ENCODE measurements at regions not wholly inside any gene's neighbourhood (a gene's known extent, or its start where the extent isn't known, plus 50 kb on each side); places are given as distances from the start of the nearest gene placed in this dataset.
A peak's percentile ranks its signal among the peaks of the same experiment; 100 is the strongest.
"Not testable (repeated sequence)": the region's sequence is repeated elsewhere in the genome, so short reads cannot be mapped to it uniquely, and the experiment has no call there.

DNA sequence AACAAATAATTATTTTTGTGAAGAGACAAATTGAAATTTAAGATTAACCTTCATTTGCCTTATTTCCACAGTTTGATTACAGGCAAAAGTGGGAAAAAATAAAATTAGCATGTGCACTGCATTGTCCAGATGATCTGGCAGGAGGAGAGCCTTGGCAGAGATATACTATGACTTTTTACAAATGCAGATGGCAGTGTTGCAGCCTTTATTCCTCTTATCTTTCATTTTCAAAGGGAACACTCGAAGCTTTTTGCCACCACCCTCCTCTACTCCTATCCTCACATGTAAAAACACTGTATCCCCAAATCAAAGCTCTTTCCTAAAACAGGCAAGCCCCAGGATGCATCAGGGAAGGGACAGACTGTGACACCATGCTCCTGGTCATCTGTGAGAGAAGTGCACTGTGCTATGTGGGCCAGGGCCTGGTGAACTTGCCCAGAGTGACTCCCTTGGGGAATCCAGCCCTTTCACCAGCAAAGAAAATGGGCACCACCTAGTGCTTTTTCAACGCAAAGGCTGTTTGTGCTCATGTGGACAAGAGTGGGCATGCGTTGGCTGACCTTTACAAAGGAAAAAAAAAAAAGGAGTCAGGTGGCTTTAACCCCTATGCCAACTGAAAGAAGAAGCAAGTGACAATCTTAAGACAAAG, 74.7 kb upstream of the ETAA1 start:
- peak; percentile 34 to 79 for DNase-seq
- peak overlapping the region in 1 of 2 donors; percentile 26 for H3K27ac ChIP-seq

DNA sequence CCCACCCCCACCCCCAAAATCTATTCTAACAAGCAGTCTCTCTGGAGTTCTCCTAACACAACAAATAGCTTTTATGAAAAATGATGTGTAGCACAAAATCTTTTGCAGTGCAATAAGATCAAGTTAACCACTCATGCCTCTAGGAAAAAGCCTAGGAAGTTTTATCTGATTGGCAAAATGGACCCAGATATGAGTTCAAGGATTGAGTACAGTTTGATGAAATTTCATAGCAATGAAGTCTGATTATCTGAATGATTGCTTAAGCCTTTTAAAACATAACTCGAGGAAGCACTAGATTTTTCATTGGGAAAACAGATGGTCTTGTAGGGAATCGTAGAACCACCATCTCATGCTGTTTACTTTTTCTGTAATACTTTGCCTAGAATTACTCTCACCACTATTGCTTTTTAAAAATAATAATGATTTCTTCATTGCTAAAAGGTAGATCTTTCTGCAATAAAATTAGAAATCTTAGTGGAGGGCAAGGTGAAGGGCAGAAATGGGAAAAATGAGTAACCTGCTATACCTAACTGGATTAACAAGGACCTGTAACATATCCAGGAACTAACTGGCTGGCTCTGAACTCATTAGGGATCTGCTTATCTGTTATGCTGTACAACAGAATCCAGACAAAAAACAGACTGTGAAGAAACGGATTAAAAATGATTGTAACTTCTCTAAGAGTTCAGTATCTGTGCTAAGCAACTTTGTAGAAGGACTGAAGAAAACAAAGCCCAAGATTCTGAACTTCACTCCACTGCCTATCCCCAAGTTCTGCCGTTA, 73.7 kb upstream of the ETAA1 start:
- Histone ChIP-seq H3K36me3 (no peaks in the 10 kb centered on the region), H3K4me1 (peaks cover 0 to 19% (median 7%) of the 10 kb centered on the region in 4 donors), H3K27me3 (no peaks in the 10 kb centered on the region), H3K27ac (no peak overlapping the region), H3K9me3 (no peaks in the 10 kb centered on the region), H3K4me3 (no peak overlapping the region)
- TF ChIP-seq, protein P1, sequence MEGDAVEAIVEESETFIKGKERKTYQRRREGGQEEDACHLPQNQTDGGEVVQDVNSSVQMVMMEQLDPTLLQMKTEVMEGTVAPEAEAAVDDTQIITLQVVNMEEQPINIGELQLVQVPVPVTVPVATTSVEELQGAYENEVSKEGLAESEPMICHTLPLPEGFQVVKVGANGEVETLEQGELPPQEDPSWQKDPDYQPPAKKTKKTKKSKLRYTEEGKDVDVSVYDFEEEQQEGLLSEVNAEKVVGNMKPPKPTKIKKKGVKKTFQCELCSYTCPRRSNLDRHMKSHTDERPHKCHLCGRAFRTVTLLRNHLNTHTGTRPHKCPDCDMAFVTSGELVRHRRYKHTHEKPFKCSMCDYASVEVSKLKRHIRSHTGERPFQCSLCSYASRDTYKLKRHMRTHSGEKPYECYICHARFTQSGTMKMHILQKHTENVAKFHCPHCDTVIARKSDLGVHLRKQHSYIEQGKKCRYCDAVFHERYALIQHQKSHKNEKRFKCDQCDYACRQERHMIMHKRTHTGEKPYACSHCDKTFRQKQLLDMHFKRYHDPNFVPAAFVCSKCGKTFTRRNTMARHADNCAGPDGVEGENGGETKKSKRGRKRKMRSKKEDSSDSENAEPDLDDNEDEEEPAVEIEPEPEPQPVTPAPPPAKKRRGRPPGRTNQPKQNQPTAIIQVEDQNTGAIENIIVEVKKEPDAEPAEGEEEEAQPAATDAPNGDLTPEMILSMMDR (IDR thresholded peaks at IDR 0.05) = no peak
- intact Hi-C loops (cut with DNase I; ENCODE audit: low total_unique reads) = no loop called here
- no peak for DNase-seq

More for the DNA sequence above, 74.7 kb upstream of the ETAA1 start:
- no peak overlapping the region for H3K4me3 ChIP-seq
- H3K27me3 ChIP-seq = no peaks in the 10 kb centered on the region
- H3K4me1 ChIP-seq = peaks cover 0 to 19% (median 7%) of the 10 kb centered on the region in 4 donors
- intact Hi-C loops (cut with DNase I; ENCODE audit: low total_unique reads) = no loop called here
- TF ChIP-seq, protein P1 (IDR thresholded peaks at IDR 0.05) = peak; percentile 61 to 62
- H3K36me3 ChIP-seq = no peaks in the 10 kb centered on the region
- no peaks in the 10 kb centered on the region for H3K9me3 ChIP-seq

DNA sequence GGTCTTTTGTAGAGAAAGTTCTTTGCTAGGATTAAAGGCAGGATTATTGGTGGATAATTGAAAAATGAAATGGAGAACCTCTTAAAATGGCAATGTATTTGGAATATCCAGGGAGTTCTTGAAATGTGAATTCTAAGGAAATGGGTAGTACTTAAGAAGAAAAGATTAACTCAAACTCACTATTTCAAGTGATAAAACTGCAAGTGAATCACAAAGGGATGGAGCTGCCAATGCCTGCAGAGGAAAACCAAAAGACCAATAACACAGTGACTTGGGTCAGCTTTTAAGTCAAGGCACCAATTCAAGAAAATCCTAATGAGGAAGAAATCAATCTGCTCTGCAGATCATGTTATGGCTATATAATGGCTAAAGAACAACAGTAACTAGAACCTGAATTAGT, 67.6 kb upstream of the ETAA1 start:
- Histone ChIP-seq H3K4me3 (no peak overlapping the region), H3K27me3 (no peaks in the 10 kb centered on the region), H3K27ac (no peak overlapping the region), H3K36me3 (no peaks in the 10 kb centered on the region), H3K4me1 (no peaks in the 10 kb centered on the region), H3K9me3 (no peaks in the 10 kb centered on the region)
- TF ChIP-seq, protein P1 (IDR thresholded peaks at IDR 0.05) = no peak
- intact Hi-C loops (cut with DNase I; ENCODE audit: low total_unique reads) = no loop called here
- DNase-seq = no peak

DNA sequence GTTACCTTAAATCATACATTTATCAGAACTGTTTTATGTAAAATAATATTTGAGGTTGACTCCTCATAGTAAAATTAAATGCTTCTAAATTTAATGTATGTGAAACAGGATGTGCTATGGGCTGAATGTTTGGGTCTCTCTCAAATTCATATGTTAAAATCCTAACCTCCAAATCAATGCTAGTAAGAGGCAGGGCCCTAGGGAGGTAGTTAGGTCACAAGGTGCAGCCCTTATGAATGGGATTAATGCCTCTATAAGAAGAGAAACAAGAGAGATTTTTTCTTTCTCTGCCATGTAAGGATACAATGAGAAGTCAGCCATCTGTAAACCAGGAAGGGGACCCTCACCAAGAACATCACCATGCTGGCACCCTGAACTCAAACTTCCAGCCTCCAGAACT, 67.2 kb upstream of the ETAA1 start:
- Histone ChIP-seq H3K4me3 (no peak overlapping the region), H3K9me3 (no peaks in the 10 kb centered on the region), H3K27ac (no peak overlapping the region), H3K4me1 (no peaks in the 10 kb centered on the region), H3K36me3 (no peaks in the 10 kb centered on the region), H3K27me3 (no peaks in the 10 kb centered on the region)
- TF ChIP-seq, protein P1 (IDR thresholded peaks at IDR 0.05) = no peak
- intact Hi-C loops (cut with DNase I; ENCODE audit: low total_unique reads) = no loop called here
- no peak for DNase-seq

DNA sequence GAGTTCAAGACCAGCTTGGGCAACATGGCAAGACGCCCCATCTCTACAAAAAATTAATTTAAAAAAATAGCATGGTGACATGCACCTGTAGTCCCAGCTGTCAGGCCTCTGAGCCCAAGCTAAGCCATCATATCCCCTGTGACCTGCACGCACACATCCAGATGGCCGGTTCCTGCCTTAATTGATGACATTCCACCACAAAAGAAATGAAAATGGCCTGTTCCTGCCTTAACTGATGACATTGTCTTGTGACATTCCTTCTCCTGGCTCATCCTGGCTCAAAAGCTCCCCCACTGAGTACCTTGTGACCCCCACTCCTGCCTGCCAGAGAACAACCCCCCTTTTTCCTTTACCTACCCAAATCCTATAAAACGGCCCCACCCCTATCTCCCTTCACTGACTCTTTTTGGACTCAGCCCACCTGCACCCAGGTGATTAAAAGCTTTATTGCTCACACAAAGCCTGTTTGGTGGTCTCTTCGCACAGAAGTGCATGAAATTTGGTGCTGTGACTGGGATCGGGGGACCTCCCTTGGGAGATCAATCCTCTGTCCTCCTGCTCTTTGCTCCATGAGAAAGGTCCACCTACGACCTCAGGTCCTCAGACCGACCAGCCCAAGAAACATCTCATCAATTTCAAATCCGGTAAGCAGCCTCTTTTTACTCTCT, 65.6 kb upstream of the ETAA1 start:
- H3K9me3 ChIP-seq; H3K4me1 ChIP-seq; H3K27ac ChIP-seq; intact Hi-C loops (cut with DNase I; ENCODE audit: low total_unique reads); H3K36me3 ChIP-seq; H3K4me3 ChIP-seq; H3K27me3 ChIP-seq; DNase-seq: not testable (repeated sequence)

DNA sequence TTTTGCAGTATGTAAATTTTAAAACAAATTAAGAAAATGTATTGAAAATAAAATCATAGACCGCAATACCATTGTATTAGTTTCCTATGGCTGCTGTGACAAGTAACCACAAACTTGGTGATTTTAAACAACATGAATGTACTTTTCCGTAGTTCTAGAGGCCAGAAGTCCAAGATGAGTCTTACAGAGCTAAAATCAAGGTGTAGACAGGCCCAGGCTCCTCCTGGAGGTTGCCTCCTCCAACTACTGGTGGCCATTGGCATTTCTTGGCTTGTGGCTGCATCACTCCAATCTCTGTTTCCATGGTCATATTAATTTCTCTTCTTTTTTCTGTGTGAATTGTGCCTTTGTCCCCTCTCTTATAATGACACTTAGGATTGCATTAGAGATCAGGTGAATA, 59.2 kb upstream of the ETAA1 start:
- H3K36me3 ChIP-seq = no peaks in the 10 kb centered on the region
- no peak overlapping the region for H3K27ac ChIP-seq
- no peaks in the 10 kb centered on the region for H3K27me3 ChIP-seq
- H3K4me3 ChIP-seq = no peak overlapping the region
- H3K9me3 ChIP-seq = no peaks in the 10 kb centered on the region
- TF ChIP-seq, protein P1 (IDR thresholded peaks at IDR 0.05) = no peak
- DNase-seq = no peak
- intact Hi-C loops (cut with DNase I; ENCODE audit: low total_unique reads) = no loop called here
- no peaks in the 10 kb centered on the region for H3K4me1 ChIP-seq

Data from tibial artery (tissue), 4 donors.